RWPE1 (cell line): ENCODE measurements at regions not wholly inside any gene's neighbourhood (a gene's known extent, or its start where the extent isn't known, plus 50 kb on each side); places are given as distances from the start of the nearest gene placed in this dataset.

ENCODE experiments used
- CTCF ChIA-PET: fragments of 350-600 bp; sonication (Branson Sonifier 250); formaldehyde crosslinking; extraction: SDS; loops from one replicate; lab custom pipeline; 2021; lab: Yijun Ruan, JAX
- POLR2A ChIA-PET: fragments of 400-600 bp; formaldehyde crosslinking; extraction: SDS; loops from one replicate; lab custom pipeline; 2020; ENCODE audit warnings: antibody characterized with exemption; ENCODE audit not compliant: low non-redundant PET; lab: Yijun Ruan, JAX
- DNase-seq: peaks from one replicate; pipeline ENCODE4 v3.0.0; 2012; ENCODE audit warnings: low spot score
- H3K27ac ChIP-seq: fragments of 450-650 bp; 2 replicates; pipeline ENCODE4 v1.5.1; 2017
- TF ChIP-seq, protein P1 (sequence below): fragments of 450-650 bp; conservative IDR thresholded peaks from 2 replicates; pipeline ENCODE4 v1.5.1; 2017; ENCODE audit warnings: low read depth, mild to moderate bottlenecking

DNA sequence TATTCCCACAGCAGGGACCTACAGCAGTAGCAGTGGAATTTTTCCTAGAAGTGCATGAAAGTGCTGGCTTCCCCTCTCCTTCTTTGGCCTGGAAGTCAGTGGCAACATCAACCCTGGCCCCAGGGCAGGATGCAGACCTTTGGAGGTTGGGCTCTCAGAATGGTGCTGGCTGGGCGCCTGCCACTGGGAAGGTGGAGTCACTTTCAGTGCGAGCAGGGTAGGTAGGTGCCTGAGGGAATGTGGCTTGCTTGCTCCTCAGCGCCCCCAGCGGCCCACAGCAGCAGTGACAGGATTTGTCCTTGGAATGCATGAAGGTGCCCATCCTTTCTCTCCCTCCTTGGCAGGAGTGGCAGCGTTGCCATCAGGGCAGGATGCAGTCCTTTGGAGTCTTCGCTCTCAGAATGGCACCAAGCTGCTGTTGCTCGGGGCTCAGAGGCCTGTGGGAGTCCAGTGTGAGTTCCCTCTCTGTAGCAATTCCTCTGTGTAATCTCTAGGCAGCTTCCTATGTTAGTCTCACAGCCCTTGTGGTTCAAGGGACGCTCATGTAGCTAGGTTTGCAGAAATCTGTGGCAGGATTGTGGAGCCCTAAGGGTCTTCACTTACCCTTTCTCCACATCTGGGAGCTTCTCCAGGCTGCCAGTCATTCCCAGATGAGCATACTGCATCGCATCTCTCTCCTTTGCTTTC, 354.4 kb upstream of the DACH1 start:
- ChIA-PET POLR2A (no interaction called here), CTCF (no interaction called here)
- no peak overlapping the region for H3K27ac ChIP-seq
- TF ChIP-seq, protein P1, sequence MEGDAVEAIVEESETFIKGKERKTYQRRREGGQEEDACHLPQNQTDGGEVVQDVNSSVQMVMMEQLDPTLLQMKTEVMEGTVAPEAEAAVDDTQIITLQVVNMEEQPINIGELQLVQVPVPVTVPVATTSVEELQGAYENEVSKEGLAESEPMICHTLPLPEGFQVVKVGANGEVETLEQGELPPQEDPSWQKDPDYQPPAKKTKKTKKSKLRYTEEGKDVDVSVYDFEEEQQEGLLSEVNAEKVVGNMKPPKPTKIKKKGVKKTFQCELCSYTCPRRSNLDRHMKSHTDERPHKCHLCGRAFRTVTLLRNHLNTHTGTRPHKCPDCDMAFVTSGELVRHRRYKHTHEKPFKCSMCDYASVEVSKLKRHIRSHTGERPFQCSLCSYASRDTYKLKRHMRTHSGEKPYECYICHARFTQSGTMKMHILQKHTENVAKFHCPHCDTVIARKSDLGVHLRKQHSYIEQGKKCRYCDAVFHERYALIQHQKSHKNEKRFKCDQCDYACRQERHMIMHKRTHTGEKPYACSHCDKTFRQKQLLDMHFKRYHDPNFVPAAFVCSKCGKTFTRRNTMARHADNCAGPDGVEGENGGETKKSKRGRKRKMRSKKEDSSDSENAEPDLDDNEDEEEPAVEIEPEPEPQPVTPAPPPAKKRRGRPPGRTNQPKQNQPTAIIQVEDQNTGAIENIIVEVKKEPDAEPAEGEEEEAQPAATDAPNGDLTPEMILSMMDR, result peak; percentile 67
- peak; percentile 16 for DNase-seq

DNA sequence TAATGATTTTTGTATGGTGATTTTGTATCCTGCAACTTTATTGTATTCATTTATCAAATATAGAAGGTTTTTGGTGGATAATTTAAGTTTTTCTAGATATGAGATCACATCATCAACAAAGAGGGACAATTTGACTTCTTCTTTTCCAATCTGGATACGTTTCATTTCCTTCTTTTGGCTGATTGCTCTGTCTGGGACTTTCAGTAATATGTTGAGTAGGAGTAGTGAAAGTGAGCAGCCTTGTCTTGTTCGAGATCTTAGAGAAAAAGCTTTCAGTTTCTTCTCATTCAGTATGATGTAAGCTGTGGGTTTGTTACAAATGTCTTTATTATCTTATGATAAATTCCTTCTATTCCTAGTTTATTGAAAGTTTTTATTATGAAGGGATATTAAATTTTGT, 352.0 kb upstream of the DACH1 start:
- ChIA-PET CTCF (no interaction called here), POLR2A (no interaction called here)
- DNase-seq, result no peak
- H3K27ac ChIP-seq, result no peak overlapping the region
- TF ChIP-seq, protein P1, result no peak

GRCh38 chr13:72217142-72217541, 350.1 kb upstream of the DACH1 start:
- TF ChIP-seq, protein P1, result no peak
- no peak for DNase-seq
- CTCF ChIA-PET, result no interaction called here
- POLR2A ChIA-PET, result no interaction called here
- no peak overlapping the region for H3K27ac ChIP-seq

DNA sequence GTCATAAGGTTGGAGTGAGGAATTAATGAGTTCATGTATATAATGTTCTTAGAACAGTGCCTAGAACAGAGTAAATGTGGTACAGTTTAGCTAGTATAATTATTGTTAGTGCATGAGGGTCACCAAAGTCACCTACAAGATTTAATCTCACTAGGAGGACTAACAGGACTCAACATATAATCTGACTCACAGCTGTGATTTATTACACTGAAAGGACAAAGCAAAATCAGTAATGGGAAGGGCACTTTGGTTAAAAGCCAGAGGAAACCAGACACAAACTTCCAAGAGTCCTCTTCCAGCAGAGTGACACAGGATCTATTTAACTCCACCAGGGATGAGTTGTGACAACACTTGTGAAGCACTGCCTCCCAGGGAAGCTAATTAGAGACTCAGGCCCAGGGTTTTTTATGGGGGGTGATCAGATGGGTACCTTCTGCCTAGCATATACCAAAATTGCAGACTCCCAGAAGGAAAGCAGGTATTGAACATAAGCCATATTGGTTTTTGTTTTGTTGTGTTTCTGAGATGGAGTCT, 341.2 kb upstream of the DACH1 start:
- H3K27ac ChIP-seq, result no peak overlapping the region
- DNase-seq, result no peak
- ChIA-PET CTCF (no interaction called here), POLR2A (no interaction called here)
- TF ChIP-seq, protein P1, result no peak

DNA sequence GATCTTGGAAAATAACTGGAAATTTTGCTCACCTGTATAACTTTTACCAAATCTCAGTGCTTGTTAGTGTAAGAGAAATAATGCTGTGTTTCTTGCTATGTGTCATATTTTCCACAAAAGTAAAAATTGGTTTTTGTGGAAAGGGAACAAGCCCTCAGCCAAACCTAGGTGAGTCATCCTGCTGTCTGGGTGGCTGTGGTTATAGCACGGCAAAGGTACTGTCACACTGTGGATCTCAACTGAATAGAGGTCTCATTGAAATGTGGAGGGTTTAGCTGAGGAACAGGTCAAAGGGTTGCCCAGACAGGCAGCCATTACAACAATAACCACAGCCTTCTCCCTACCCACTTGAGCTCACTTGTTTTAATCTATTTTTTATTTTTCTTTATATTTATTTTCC, 338.8 kb upstream of the DACH1 start:
- TF ChIP-seq, protein P1, result no peak
- H3K27ac ChIP-seq, result no peak overlapping the region
- POLR2A ChIA-PET, result no interaction called here
- CTCF ChIA-PET, result no interaction called here
- no peak for DNase-seq

DNA sequence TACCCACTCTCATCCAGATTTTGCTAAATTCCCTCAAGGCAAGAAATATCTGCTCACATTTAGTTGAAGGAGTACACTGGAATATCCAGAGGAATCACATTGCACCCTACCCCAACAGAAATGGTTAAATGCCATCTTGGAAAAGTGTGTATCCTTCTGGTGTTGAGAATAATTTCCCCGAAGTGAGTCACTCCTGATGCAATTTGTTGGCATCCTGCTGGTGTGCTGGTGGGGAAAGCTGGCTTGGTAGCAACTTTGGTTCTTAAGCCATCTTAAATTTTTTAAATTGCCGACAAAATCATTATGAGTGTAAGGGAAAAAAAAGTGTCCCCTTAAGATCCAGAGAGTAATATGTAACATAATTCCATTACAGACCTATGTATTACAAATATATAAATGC, 337.3 kb upstream of the DACH1 start:
- peak; percentile 6 for DNase-seq
- POLR2A ChIA-PET, result no interaction called here

More for the DNA sequence above, 337.3 kb upstream of the DACH1 start:
- CTCF ChIA-PET, result no interaction called here
- TF ChIP-seq, protein P1, result no peak
- no peak overlapping the region for H3K27ac ChIP-seq
